GM21786 (cell line): ENCODE measurements at regions not wholly inside any gene's neighbourhood (a gene's known extent, or its start where the extent isn't known, plus 50 kb on each side); places are given as distances from the start of the nearest gene placed in this dataset.

Experiments used
- ATAC-seq: cut with Tn5 transposase; IDR thresholded peaks from one replicate; pipeline ENCODE4 v1.9.1; 2021; ENCODE audit not compliant: unreplicated experiment

- no peak for ATAC-seq
These were observed 91.5 kb upstream of the STK39 start for GRCh38 chr2:168338803-168339437.

GRCh38 chr2:168340931-168341330 is 93.5 kb upstream of the STK39 start:
- ATAC-seq: no peak

- no peak for ATAC-seq
These were observed 96.2 kb upstream of the STK39 start for GRCh38 chr2:168343586-168343985.

- no peak for ATAC-seq
These were observed 97.3 kb upstream of the STK39 start for GRCh38 chr2:168344706-168345105.

- no peak for ATAC-seq
These were observed 98.2 kb upstream of the STK39 start for GRCh38 chr2:168345601-168346000.

GRCh38 chr2:168346725-168347477 is 99.5 kb upstream of the STK39 start:
- ATAC-seq: peak; percentile 80

GRCh38 chr2:168348076-168348475 is 100.7 kb upstream of the STK39 start:
- peak; percentile 64 for ATAC-seq

- no peak for ATAC-seq
These were observed 103.0 kb upstream of the STK39 start for GRCh38 chr2:168350380-168350779.

- ATAC-seq: no peak
These were observed 102.8 kb upstream of the CERS6 start for GRCh38 chr2:168353251-168353650.

- ATAC-seq: no peak
These were observed 101.6 kb upstream of the CERS6 start for GRCh38 chr2:168354499-168354898.

GRCh38 chr2:168355121-168355520 is 101.0 kb upstream of the CERS6 start:
- no peak for ATAC-seq

GRCh38 chr2:168355779-168356476 is 100.1 kb upstream of the CERS6 start:
- ATAC-seq: no peak

GRCh38 chr2:168356477-168356835 is 99.6 kb upstream of the CERS6 start:
- no peak for ATAC-seq

GRCh38 chr2:168357797-168358472 is 98.1 kb upstream of the CERS6 start:
- peak; percentile 45 for ATAC-seq

GRCh38 chr2:168359082-168359481 is 97.0 kb upstream of the CERS6 start:
- no peak for ATAC-seq

GRCh38 chr2:168363347-168364092 is 92.6 kb upstream of the CERS6 start:
- ATAC-seq: peak; percentile 80

- ATAC-seq: no peak
These were observed 90.9 kb upstream of the CERS6 start for GRCh38 chr2:168365094-168365621.

- no peak for ATAC-seq
These were observed 87.0 kb upstream of the CERS6 start for GRCh38 chr2:168369031-168369430.

- ATAC-seq: peak; percentile 95
These were observed 84.6 kb upstream of the CERS6 start for GRCh38 chr2:168371273-168372019.

- no peak for ATAC-seq
These were observed 82.6 kb upstream of the CERS6 start for GRCh38 chr2:168373468-168373867.
